ENCODE measurements at regions not wholly inside any gene's neighbourhood (a gene's known extent, or its start where the extent isn't known, plus 50 kb on each side); places are given as distances from the start of the nearest gene placed in this dataset.

GRCh38 chr5:94057655-94058054 lies 316.3 kb upstream of the POU5F2 start:
- ChIA-PET CTCF (no interaction called here), POLR2A (no interaction called here)
- Histone ChIP-seq H3K27me3 (ENCODE audit: control insufficient read depth in 2 of 2, insufficient read depth in 2 of 2, low read length in 2 of 2) (no peaks in the 10 kb centered on the region), H3K27ac (ENCODE audit: insufficient read depth, low read depth, low read length) (no peak overlapping the region), H3K4me3 (replicated peaks in 1 of 3; ENCODE audit: insufficient read depth in 1 of 3, low read depth in 1 of 3, low read length in 3 of 3) (no peak overlapping the region), H3K4me2 (ENCODE audit: insufficient read depth, low read length) (no peak overlapping the region), H4K20me1 (replicated peaks; ENCODE audit: control insufficient read depth, extremely low read depth, insufficient read depth, low read length) (no peaks in the 10 kb centered on the region), H3K79me2 (ENCODE audit: control insufficient read depth, insufficient read depth, low read length) (peaks cover 2% of the 10 kb centered on the region), H2AFZ (ENCODE audit: low read depth, low read length) (no peak overlapping the region), H3K9me1 (replicated peaks; ENCODE audit: control insufficient read depth, extremely low read depth, insufficient read depth, low read length) (no peaks in the 10 kb centered on the region), H3K9ac (replicated peaks; ENCODE audit: extremely low read depth, insufficient read depth, low read length) (no peak overlapping the region), H3K9me3 (replicated peaks; ENCODE audit: control insufficient read depth, insufficient read depth, low read length) (no peaks in the 10 kb centered on the region), H3K36me3 (ENCODE audit: control insufficient read depth in 2 of 2, extremely low read depth in 1 of 2, insufficient read depth in 2 of 2, low read length in 2 of 2) (no peaks in the 10 kb centered on the region), H3K4me1 (ENCODE audit: control insufficient read depth, extremely low read depth, insufficient read depth, low read length) (no peaks in the 10 kb centered on the region)
- intact Hi-C loops (cut with micrococcal nuclease) (no loop called here), dilution Hi-C loops (cut with MboI; ENCODE audit: extremely low pct_ligation_motif_present, low sequenced_read_pairs) (no loop called here)
- no peak for TF ChIP-seq GATA2 (IDR thresholded peaks at IDR 0.05; ENCODE audit: insufficient read depth, insufficient read length, low read depth, low read length)
- TF ChIP-seq EZH2 (IDR thresholded peaks at IDR 0.05; ENCODE audit: borderline replicate concordance, low read depth, low read length, severe bottlenecking), result no peak
- TF ChIP-seq MYC (IDR thresholded peaks at IDR 0.05; ENCODE audit: low read depth, low read length), result no peak
- TF ChIP-seq POLR2AphosphoS5 (IDR thresholded peaks at IDR 0.05; ENCODE audit: insufficient read depth, low read depth, low read length), result no peak
- TF ChIP-seq MAX (IDR thresholded peaks at IDR 0.05; ENCODE audit: insufficient read depth, insufficient read length), result no peak
- TF ChIP-seq JUN (IDR thresholded peaks at IDR 0.05; ENCODE audit: borderline replicate concordance, insufficient read depth, insufficient read length, low read depth), result no peak
- no peak for TF ChIP-seq CTCF (IDR thresholded peaks at IDR 0.05; ENCODE audit: extremely low read depth in 1 of 2, insufficient read depth in 1 of 2, low read depth in 1 of 2, low read length in 2 of 2)
- TF ChIP-seq FOS (IDR thresholded peaks at IDR 0.05; ENCODE audit: borderline replicate concordance, insufficient read depth, low read length), result no peak
- no peak for TF ChIP-seq POLR2A (IDR thresholded peaks at IDR 0.05; ENCODE audit: low read depth, low read length)
- FAIRE-seq (no peak), DNase-seq (ENCODE audit: low read depth, low spot score) (no peak)
- BruUV-seq (replicated peaks), result no TSS peak

Measured in endothelial cell of umbilical vein (primary cell).